Esophagus squamous epithelium (tissue), 5 donors: ENCODE measurements at regions not wholly inside any gene's neighbourhood (a gene's known extent, or its start where the extent isn't known, plus 50 kb on each side); places are given as distances from the start of the nearest gene placed in this dataset.

ENCODE experiments used
- DNase-seq: peaks from one replicate; lab custom pipeline; 2025; lab: John Stamatoyannopoulos, UW
- H3K27ac ChIP-seq, 4 donors: fragments of 200-600 bp; sonication (generic); one replicate each; pipeline ENCODE4 v1.5.1; 2016 to 2019; ENCODE audit warnings: mild to moderate bottlenecking in 1 of 4
- H3K27me3 ChIP-seq, 4 donors: fragments of 200-600 bp; sonication (generic); 1 replicate in 3 of 4; 2 replicates in 1 of 4; pipeline versions ENCODE4 v1.5.1 to v1.6.0; 2017 to 2021; ENCODE audit warnings: antibody characterized with exemption in 1 of 4
- H3K36me3 ChIP-seq, 3 donors: fragments of 200-600 bp; sonication (generic); one replicate each; pipeline ENCODE4 v1.5.1; 2016 to 2019
- H3K4me1 ChIP-seq, 3 donors: fragments of 200-600 bp; sonication (generic); one replicate each; pipeline ENCODE4 v1.5.1; 2017 to 2019
- H3K4me3 ChIP-seq, 4 donors: fragments of 200-600 bp; sonication (generic); 1 replicate in 3 of 4; 2 replicates in 1 of 4; pipeline ENCODE4 v1.5.1; 2016 to 2019; ENCODE audit warnings: mild to moderate bottlenecking in 2 of 4, moderate library complexity in 1 of 4
- H3K9me3 ChIP-seq, 3 donors: fragments of 200-600 bp; sonication (generic); one replicate each; pipeline ENCODE4 v1.5.1; 2016 to 2019
- POLR2A ChIP-seq, 4 donors: fragments of 450-650 bp; IDR thresholded peaks; one replicate each; pipeline ENCODE4 v1.6.1; 2017; ENCODE audit warnings: antibody characterized with exemption in 4 of 4, mild to moderate bottlenecking in 4 of 4, moderate library complexity in 3 of 4
- WGBS, 2 donors: methylation state at CpG; one replicate each; pipeline ENCODE4 v1.1.5; 2018; 5-methylcytosine and 5-hydroxymethylcytosine counted together
- intact Hi-C: fragments of 100-400 bp; cut with DNase I; formaldehyde crosslinking; loops from one replicate; pipeline ENCODE4 v1.15.0; 2022
- TF ChIP-seq, protein P1 (sequence below), 6 experiments: fragments of 450-650 bp in 4 of 6; fragments of 200-600 bp in 2 of 6; sonication (generic) in 2 of 6; IDR thresholded peaks; one replicate each; pipeline ENCODE4 v1.5.1; 2016 to 2019; ENCODE audit warnings: antibody characterized with exemption in 6 of 6, mild to moderate bottlenecking in 4 of 6, moderate library complexity in 4 of 6
- donor health status: DM: yes; HTN: yes; CAD: no.

GRCh38 chr2:76197842-76198448 is 487.2 kb upstream of the GCFC2 start:
- intact Hi-C loops = loop anchor here (10.0 kb wide), 1 partner anchor 407 kb away; no protein-coding TSS in a partner anchor
- Histone ChIP-seq H3K27ac (no peak overlapping the region), H3K4me3 (no peak overlapping the region), H3K4me1 (no peaks in the 10 kb centered on the region), H3K36me3 (no peaks in the 10 kb centered on the region), H3K27me3 (no peaks in the 10 kb centered on the region), H3K9me3 (no peaks in the 10 kb centered on the region)
- WGBS, 2 donors = 19 to 22% methylated on average over 7 of the region's 7 CpGs
- TF ChIP-seq, protein P1, sequence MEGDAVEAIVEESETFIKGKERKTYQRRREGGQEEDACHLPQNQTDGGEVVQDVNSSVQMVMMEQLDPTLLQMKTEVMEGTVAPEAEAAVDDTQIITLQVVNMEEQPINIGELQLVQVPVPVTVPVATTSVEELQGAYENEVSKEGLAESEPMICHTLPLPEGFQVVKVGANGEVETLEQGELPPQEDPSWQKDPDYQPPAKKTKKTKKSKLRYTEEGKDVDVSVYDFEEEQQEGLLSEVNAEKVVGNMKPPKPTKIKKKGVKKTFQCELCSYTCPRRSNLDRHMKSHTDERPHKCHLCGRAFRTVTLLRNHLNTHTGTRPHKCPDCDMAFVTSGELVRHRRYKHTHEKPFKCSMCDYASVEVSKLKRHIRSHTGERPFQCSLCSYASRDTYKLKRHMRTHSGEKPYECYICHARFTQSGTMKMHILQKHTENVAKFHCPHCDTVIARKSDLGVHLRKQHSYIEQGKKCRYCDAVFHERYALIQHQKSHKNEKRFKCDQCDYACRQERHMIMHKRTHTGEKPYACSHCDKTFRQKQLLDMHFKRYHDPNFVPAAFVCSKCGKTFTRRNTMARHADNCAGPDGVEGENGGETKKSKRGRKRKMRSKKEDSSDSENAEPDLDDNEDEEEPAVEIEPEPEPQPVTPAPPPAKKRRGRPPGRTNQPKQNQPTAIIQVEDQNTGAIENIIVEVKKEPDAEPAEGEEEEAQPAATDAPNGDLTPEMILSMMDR (IDR thresholded peaks at IDR 0.05) = peak in 5 of 6 experiments; percentile 53 to 72 (median 60)
- TF ChIP-seq POLR2A (IDR thresholded peaks at IDR 0.05) = no peak
- no peak for DNase-seq

GRCh38 chr2:76197428-76197827 is 486.7 kb upstream of the GCFC2 start:
- Histone ChIP-seq H3K9me3 (no peaks in the 10 kb centered on the region), H3K27ac (no peak overlapping the region), H3K27me3 (no peaks in the 10 kb centered on the region), H3K4me1 (no peaks in the 10 kb centered on the region), H3K4me3 (no peak overlapping the region), H3K36me3 (no peaks in the 10 kb centered on the region)
- TF ChIP-seq, protein P1 (IDR thresholded peaks at IDR 0.05) = no peak
- no peak for TF ChIP-seq POLR2A (IDR thresholded peaks at IDR 0.05)
- WGBS, 2 donors = 69 to 76% methylated on average over 5 to 9 of the region's 9 CpGs
- DNase-seq = no peak
- intact Hi-C loops = loop anchor here (10.0 kb wide), 1 partner anchor 407 kb away; no protein-coding TSS in a partner anchor

GRCh38 chr2:76194031-76194775 is 483.5 kb upstream of the GCFC2 start:
- TF ChIP-seq POLR2A (IDR thresholded peaks at IDR 0.05) = no peak
- TF ChIP-seq, protein P1 (IDR thresholded peaks at IDR 0.05) = no peak
- H3K36me3 ChIP-seq = no peaks in the 10 kb centered on the region
- no peaks in the 10 kb centered on the region for H3K27me3 ChIP-seq
- no peak overlapping the region for H3K27ac ChIP-seq
- 44 to 51% methylated on average over 5 of the region's 5 CpGs for WGBS, 2 donors
- DNase-seq = no peak
- intact Hi-C loops = loop anchor here (10.0 kb wide), 1 partner anchor 411 kb away; no protein-coding TSS in a partner anchor
- H3K4me1 ChIP-seq = no peaks in the 10 kb centered on the region
- no peaks in the 10 kb centered on the region for H3K9me3 ChIP-seq
- no peak overlapping the region for H3K4me3 ChIP-seq

- no peak overlapping the region for H3K27ac ChIP-seq
- H3K4me1 ChIP-seq = no peaks in the 10 kb centered on the region
- H3K9me3 ChIP-seq = no peaks in the 10 kb centered on the region
- no peak for DNase-seq
- intact Hi-C loops = loop anchor here (10.0 kb wide), 1 partner anchor 412 kb away; no protein-coding TSS in a partner anchor
- H3K36me3 ChIP-seq = no peaks in the 10 kb centered on the region
- H3K4me3 ChIP-seq = no peak overlapping the region
- TF ChIP-seq, protein P1 (IDR thresholded peaks at IDR 0.05) = no peak
- no peak for TF ChIP-seq POLR2A (IDR thresholded peaks at IDR 0.05)
- WGBS, 2 donors = 33 to 36% methylated on average over 3 of the region's 3 CpGs
- H3K27me3 ChIP-seq = no peaks in the 10 kb centered on the region
Measured at GRCh38 chr2:76193089-76193488, 482.4 kb upstream of the GCFC2 start.
